Prostate gland (tissue), 2 donors: ENCODE measurements at regions not wholly inside any gene's neighbourhood (a gene's known extent, or its start where the extent isn't known, plus 50 kb on each side); places are given as distances from the start of the nearest gene placed in this dataset.

Experiments
- CTCF ChIP-seq, 4 experiments: fragments of 200-600 bp in 2 of 4; fragments of 450-650 bp in 2 of 4; sonication (generic) in 2 of 4; IDR thresholded peaks; 1 replicate in 3 of 4; 2 replicates in 1 of 4; pipeline ENCODE4 v1.5.1; 2016 to 2019; ENCODE audit warnings: antibody characterized with exemption in 4 of 4, mild to moderate bottlenecking in 2 of 4, moderate library complexity in 2 of 4
- POLR2A ChIP-seq: fragments of 450-650 bp; IDR thresholded peaks from one replicate; pipeline ENCODE4 v1.6.1; 2016; ENCODE audit warnings: antibody characterized with exemption, mild to moderate bottlenecking
- POLR2AphosphoS5 ChIP-seq: sonication (generic); formaldehyde crosslinking; IDR thresholded peaks from one replicate; pipeline ENCODE4 v1.6.1; 2017; ENCODE audit warnings: antibody characterized with exemption

- no peak for TF ChIP-seq POLR2AphosphoS5
- no peak for TF ChIP-seq CTCF (IDR thresholded peaks at IDR 0.05)
- no peak for TF ChIP-seq POLR2A
Observed at GRCh38 chr16:26715969-26716368, 350.8 kb upstream of the C16orf82 start.
